Glomerular visceral epithelial cell (primary cell): ENCODE measurements at regions not wholly inside any gene's neighbourhood (a gene's known extent, or its start where the extent isn't known, plus 50 kb on each side); places are given as distances from the start of the nearest gene placed in this dataset.
A peak's percentile ranks its signal among the peaks of the same experiment; 100 is the strongest.
"Not testable (repeated sequence)": the region's sequence is repeated elsewhere in the genome, so short reads cannot be mapped to it uniquely, and the experiment has no call there.

Experiments used
- DNase-seq: peaks from one replicate; pipeline ENCODE4 v3.0.0-alpha.2; 2016; ENCODE audit errors: extremely low spot score

GRCh38 chr14:22255017-22255950 lies 333.7 kb downstream of the DAD1 start:
- DNase-seq, result no peak

- no peak for DNase-seq
These were observed 336.3 kb downstream of the DAD1 start for GRCh38 chr14:22252686-22253085.

- DNase-seq, result no peak
These were observed 337.9 kb downstream of the DAD1 start for GRCh38 chr14:22251090-22251489.

- no peak for DNase-seq
These were observed 339.3 kb downstream of the DAD1 start for GRCh38 chr14:22249770-22250169.

GRCh38 chr14:22243971-22244581 lies 344.9 kb downstream of the DAD1 start:
- no peak for DNase-seq

GRCh38 chr14:22238320-22238719 lies 350.7 kb downstream of the DAD1 start:
- not testable (repeated sequence) for DNase-seq

- no peak for DNase-seq
These were observed 355.6 kb downstream of the DAD1 start for GRCh38 chr14:22233377-22233776.

- DNase-seq, result no peak
These were observed 356.1 kb downstream of the DAD1 start for GRCh38 chr14:22232933-22233332.

- DNase-seq, result no peak
These were observed 356.5 kb downstream of the DAD1 start for GRCh38 chr14:22232486-22232885.

- no peak for DNase-seq
These were observed 358.0 kb downstream of the DAD1 start for GRCh38 chr14:22231018-22231417.

GRCh38 chr14:22230517-22230916 lies 358.5 kb downstream of the DAD1 start:
- DNase-seq, result no peak

- no peak for DNase-seq
These were observed 361.9 kb downstream of the DAD1 start for GRCh38 chr14:22227084-22227483.

- DNase-seq, result peak; percentile 31
These were observed 362.6 kb downstream of the DAD1 start for GRCh38 chr14:22226381-22226780.

- DNase-seq, result peak; percentile 41
These were observed 363.4 kb downstream of the DAD1 start for GRCh38 chr14:22225516-22226140.

GRCh38 chr14:22221508-22221907 lies 367.5 kb downstream of the DAD1 start:
- peak; percentile 9 for DNase-seq

- DNase-seq, result peak; percentile 8
These were observed 368.6 kb downstream of the DAD1 start for GRCh38 chr14:22220427-22220826.

- no peak for DNase-seq
These were observed 370.3 kb downstream of the DAD1 start for GRCh38 chr14:22218728-22219127.

- no peak for DNase-seq
These were observed 375.9 kb downstream of the DAD1 start for GRCh38 chr14:22213120-22213519.

GRCh38 chr14:22210906-22211305 lies 378.1 kb downstream of the DAD1 start:
- no peak for DNase-seq

- DNase-seq, result no peak
These were observed 379.0 kb downstream of the DAD1 start for GRCh38 chr14:22210026-22210425.

GRCh38 chr14:22203036-22203435 lies 386.0 kb downstream of the DAD1 start:
- DNase-seq, result no peak

- DNase-seq, result no peak
These were observed 386.7 kb downstream of the DAD1 start for GRCh38 chr14:22202313-22202712.
